ENCODE measurements at regions not wholly inside any gene's neighbourhood (a gene's known extent, or its start where the extent isn't known, plus 50 kb on each side); places are given as distances from the start of the nearest gene placed in this dataset.

DNA sequence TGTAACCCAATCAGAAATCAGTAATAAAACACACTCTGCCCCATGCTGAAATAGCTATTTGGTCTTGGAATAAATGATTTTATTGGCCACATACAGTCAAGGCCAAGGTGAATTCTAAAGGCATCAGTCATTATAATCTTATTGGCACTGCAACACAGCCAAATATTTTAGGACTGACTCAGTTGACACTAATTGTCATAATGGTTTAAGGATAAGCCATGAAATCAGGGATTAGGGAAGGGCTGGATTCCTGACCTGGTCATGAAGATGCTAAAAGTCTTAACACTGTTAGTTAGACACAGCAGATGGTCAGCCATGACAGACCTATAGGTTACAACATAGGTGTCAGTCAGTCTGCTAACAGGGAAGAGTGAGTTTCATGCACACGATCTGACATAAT is 330.3 kb upstream of the NPSR1 start:
- H3K27me3 Mint-ChIP-seq = peaks cover 2% of the 10 kb centered on the region
- H3K9me3 Mint-ChIP-seq = no peaks in the 10 kb centered on the region
- DNase-seq = no peak
- H3K36me3 Mint-ChIP-seq (ENCODE audit: low read depth) = no peaks in the 10 kb centered on the region
- CTCF ChIA-PET = no interaction called here
- H3K27ac Mint-ChIP-seq = no peak overlapping the region
- H3K4me3 Mint-ChIP-seq = no peak overlapping the region
- H3K4me1 Mint-ChIP-seq = no peaks in the 10 kb centered on the region
- POLR2A ChIA-PET = no interaction called here

DNA sequence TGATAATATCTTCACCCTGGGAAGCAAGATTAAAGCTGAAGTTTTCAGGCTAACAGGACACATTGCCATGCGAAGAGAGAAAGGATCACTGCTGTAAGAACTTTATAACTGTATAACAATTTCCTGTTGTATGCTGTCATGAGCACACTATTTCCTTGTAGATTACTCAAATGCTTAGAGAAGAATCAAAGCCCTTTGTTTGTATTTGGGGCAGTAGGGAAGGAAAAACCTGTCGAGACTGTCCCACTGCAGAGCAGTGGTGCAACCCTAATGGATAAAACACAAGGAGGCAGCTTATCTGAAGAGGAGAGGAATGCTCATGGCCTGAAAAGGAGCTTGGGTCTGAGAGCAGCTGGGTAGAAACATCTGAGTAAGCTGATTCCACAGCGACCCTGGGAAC is 327.7 kb upstream of the NPSR1 start:
- no peaks in the 10 kb centered on the region for H3K36me3 Mint-ChIP-seq (ENCODE audit: low read depth)
- H3K27me3 Mint-ChIP-seq = no peaks in the 10 kb centered on the region
- no peaks in the 10 kb centered on the region for H3K9me3 Mint-ChIP-seq
- CTCF ChIA-PET = interaction anchor here (2.3 kb wide), 1 partner anchor 10 kb away, joined by 8 read pairs; no protein-coding TSS in a partner anchor
- no peaks in the 10 kb centered on the region for H3K4me1 Mint-ChIP-seq
- DNase-seq = no peak
- no peak overlapping the region for H3K27ac Mint-ChIP-seq
- no peak overlapping the region for H3K4me3 Mint-ChIP-seq
- POLR2A ChIA-PET = no interaction called here

DNA sequence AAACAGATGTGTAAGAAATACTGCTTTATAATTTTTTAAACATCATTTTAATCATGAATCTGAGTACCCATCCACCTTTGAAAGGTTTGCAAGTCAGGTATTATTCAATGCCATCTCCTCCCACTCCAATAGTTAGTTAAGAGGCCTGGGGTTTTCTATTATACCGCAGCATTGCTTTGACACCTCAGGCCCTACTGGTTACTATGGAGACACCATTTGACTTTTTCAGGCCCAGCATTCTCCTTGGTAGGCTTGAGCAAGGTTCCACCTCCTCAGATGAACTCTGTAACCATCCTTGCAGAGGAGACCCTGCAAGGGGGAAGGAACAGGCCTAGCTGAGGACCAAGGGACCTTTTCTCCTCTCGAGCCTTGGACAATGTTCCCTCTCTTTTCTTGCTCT is 326.9 kb upstream of the NPSR1 start:
- no peaks in the 10 kb centered on the region for H3K4me1 Mint-ChIP-seq
- no peaks in the 10 kb centered on the region for H3K27me3 Mint-ChIP-seq
- CTCF ChIA-PET = interaction anchor here (2.3 kb wide), 1 partner anchor 10 kb away, joined by 8 read pairs; no protein-coding TSS in a partner anchor
- H3K27ac Mint-ChIP-seq = no peak overlapping the region
- no peak for DNase-seq
- POLR2A ChIA-PET = no interaction called here
- no peak overlapping the region for H3K4me3 Mint-ChIP-seq
- H3K36me3 Mint-ChIP-seq (ENCODE audit: low read depth) = no peaks in the 10 kb centered on the region
- H3K9me3 Mint-ChIP-seq = no peaks in the 10 kb centered on the region

DNA sequence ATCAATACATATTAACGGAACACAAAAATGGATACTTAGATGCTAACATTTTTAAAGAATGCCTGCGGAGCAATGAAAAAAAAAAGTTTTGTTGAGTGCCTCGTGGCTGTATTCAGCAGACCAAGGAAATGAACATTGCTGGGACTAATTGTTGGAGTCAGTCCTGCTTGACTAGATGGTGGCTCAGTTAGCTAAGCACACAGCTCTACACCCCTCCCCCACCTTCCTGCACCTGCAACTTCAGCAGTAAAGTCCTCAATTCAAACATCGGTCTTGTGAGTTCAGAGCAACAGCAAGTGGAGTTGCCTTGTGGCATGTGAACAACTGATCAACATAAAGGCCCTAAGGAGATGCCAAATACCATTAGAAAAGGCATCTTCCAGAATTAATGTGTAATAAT is 326.0 kb upstream of the NPSR1 start:
- Mint-ChIP-seq H3K9me3 (no peaks in the 10 kb centered on the region), H3K4me1 (no peaks in the 10 kb centered on the region), H3K27ac (no peak overlapping the region), H3K36me3 (ENCODE audit: low read depth) (no peaks in the 10 kb centered on the region), H3K27me3 (no peaks in the 10 kb centered on the region), H3K4me3 (no peak overlapping the region)
- ChIA-PET POLR2A (no interaction called here), CTCF (no interaction called here)
- no peak for DNase-seq

DNA sequence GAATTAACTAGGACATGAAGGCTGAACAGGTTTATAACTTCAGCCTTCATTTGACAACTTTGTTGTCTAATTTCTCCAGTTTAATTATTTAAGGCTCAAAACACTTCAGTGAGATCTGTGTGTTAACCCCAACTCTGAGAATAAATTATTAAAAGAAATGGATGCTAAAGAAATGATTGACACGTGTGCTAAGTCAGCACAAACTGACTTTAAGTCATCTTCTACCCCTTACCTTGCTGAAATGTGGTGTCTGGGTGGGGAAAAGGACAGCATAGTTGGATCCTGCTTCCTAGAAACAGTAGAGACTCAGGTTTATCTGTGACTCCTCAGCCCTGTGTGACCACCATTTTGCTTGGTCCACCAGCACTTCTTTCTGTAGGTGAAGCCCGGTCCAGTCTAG is 324.8 kb upstream of the NPSR1 start:
- Mint-ChIP-seq H3K4me1 (no peaks in the 10 kb centered on the region), H3K9me3 (no peaks in the 10 kb centered on the region), H3K36me3 (ENCODE audit: low read depth) (no peaks in the 10 kb centered on the region), H3K27ac (no peak overlapping the region), H3K4me3 (no peak overlapping the region), H3K27me3 (no peaks in the 10 kb centered on the region)
- ChIA-PET POLR2A (no interaction called here), CTCF (no interaction called here)
- no peak for DNase-seq

DNA sequence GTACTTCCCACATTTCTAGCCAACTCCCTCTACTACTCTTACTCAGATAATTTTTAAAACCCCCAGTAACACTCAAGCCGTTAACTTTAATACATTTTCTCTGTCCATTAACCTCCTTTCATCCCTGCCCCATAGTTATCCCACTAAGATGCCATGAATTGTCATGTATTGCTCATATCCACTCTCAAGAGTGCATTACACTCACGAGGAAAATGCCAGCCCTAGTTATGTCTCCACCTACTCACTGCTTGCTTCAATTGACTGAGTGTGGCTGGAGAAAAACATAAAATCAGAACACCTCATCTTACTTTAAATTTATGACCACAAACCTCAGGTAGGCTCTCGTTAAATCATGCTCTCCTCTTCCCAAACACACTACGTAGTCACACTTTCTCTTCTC is 324.1 kb upstream of the NPSR1 start:
- Mint-ChIP-seq H3K4me3 (no peak overlapping the region), H3K27me3 (no peaks in the 10 kb centered on the region), H3K27ac (no peak overlapping the region), H3K36me3 (ENCODE audit: low read depth) (no peaks in the 10 kb centered on the region), H3K4me1 (no peaks in the 10 kb centered on the region), H3K9me3 (no peaks in the 10 kb centered on the region)
- CTCF ChIA-PET = no interaction called here
- DNase-seq = no peak
- POLR2A ChIA-PET = no interaction called here

DNA sequence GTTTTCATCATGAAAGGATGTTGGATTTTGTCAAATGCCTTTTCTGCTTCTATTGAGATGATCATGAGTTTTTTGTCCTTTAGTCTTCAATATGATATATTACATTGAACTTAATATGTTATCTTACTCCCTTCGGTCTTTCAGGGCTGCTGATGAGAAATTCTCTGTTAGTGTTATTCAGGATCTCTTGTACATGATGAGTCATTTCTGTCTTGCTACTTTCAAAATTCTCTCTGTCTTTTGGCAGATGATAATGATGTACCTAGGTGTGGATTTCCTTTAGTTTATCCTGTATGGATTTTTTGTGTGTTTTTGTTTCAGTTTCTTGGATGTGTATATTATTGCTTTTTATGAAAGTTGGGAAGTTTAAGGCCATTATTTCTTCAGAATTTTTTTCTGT is 320.9 kb upstream of the NPSR1 start:
- no peak overlapping the region for H3K27ac Mint-ChIP-seq
- no peak for DNase-seq
- no peaks in the 10 kb centered on the region for H3K27me3 Mint-ChIP-seq
- POLR2A ChIA-PET = no interaction called here
- H3K4me3 Mint-ChIP-seq = no peak overlapping the region
- H3K36me3 Mint-ChIP-seq (ENCODE audit: low read depth) = no peaks in the 10 kb centered on the region
- no peaks in the 10 kb centered on the region for H3K4me1 Mint-ChIP-seq
- CTCF ChIA-PET = no interaction called here
- H3K9me3 Mint-ChIP-seq = no peaks in the 10 kb centered on the region

DNA sequence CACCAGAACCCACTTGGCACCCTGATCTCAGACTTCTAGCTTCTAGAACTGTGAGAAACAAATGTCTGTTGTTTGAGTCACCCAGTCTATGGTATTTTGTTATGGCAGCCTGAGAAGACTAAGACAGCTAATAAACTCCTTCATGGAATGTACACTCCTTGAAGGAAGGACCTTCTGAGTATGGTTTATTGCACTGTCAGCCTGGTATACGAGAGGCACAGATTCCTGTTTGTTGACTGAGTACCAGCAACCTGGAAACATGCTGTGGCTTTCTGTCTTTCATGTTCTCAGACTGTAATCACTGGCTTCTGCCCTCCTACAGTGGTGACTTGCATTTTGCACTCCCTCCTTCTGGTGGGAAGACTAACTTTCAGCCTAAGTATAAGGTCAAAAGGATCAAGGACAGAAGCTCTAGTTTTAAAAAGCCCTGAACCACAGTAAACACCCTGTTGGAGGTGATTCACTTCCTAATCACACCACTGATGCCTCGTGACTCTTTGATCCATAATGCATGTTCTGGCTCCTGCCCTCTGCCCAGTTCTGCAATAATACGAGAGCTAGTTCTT is 319.0 kb upstream of the NPSR1 start:
- no peaks in the 10 kb centered on the region for H3K9me3 Mint-ChIP-seq
- no peaks in the 10 kb centered on the region for H3K27me3 Mint-ChIP-seq
- POLR2A ChIA-PET = no interaction called here
- no peak overlapping the region for H3K27ac Mint-ChIP-seq
- CTCF ChIA-PET = no interaction called here
- DNase-seq = no peak
- H3K4me3 Mint-ChIP-seq = no peak overlapping the region
- no peaks in the 10 kb centered on the region for H3K4me1 Mint-ChIP-seq
- H3K36me3 Mint-ChIP-seq (ENCODE audit: low read depth) = no peaks in the 10 kb centered on the region

DNA sequence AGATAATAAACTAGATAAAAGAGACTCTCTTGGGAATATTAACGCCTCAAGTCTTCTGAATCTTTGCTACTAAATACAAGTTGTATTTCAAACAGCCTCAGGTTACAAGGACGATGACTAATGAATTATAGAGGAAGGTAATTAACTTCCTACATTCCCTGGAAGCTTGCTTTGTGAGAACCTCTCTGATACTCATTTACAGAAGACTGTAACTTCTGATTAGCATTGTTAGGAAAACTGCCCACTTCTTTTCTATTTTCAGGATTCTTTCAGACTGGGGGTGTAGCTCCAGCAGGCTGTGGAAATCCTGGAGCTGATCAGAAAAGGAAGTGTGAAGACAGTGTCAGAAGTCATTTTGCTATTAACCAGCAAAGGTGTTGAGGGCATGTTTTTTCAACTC is 316.7 kb upstream of the NPSR1 start:
- H3K36me3 Mint-ChIP-seq (ENCODE audit: low read depth) = no peaks in the 10 kb centered on the region

DNA sequence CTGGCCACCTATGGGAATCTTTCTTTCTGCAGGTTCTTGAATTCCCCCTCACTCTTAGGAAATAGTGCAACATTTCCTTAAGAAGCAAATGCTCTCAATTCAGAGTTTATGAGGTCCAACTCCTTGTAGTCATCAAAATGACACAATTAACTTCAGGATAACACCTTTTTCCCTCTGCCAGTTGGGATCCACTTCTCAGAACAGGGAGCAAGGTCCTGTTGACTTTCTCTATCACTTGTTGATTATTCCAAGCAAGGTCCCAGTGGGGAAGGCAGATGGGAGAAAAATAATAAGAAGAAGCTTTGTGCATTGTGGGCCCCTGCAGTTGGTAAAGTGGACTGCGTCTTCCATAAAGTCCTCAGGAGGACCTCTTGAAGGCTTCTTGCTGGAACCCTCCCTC is 315.6 kb upstream of the NPSR1 start:
- ChIA-PET POLR2A (no interaction called here), CTCF (interaction anchor here (0.6 kb wide), 1 partner anchor 10 kb away, joined by 5 read pairs; no protein-coding TSS in a partner anchor)
- no peaks in the 10 kb centered on the region for H3K4me1 Mint-ChIP-seq
- H3K9me3 Mint-ChIP-seq = no peaks in the 10 kb centered on the region
- DNase-seq = no peak
- H3K36me3 Mint-ChIP-seq (ENCODE audit: low read depth) = no peaks in the 10 kb centered on the region
- H3K27me3 Mint-ChIP-seq = no peaks in the 10 kb centered on the region
- no peak overlapping the region for H3K4me3 Mint-ChIP-seq
- H3K27ac Mint-ChIP-seq = no peak overlapping the region

More for the DNA sequence above, 316.7 kb upstream of the NPSR1 start:
- DNase-seq = no peak
- ChIA-PET POLR2A (no interaction called here), CTCF (no interaction called here)
- Mint-ChIP-seq H3K27ac (no peak overlapping the region), H3K27me3 (no peaks in the 10 kb centered on the region), H3K4me1 (no peaks in the 10 kb centered on the region), H3K4me3 (no peak overlapping the region), H3K9me3 (no peaks in the 10 kb centered on the region)

DNA sequence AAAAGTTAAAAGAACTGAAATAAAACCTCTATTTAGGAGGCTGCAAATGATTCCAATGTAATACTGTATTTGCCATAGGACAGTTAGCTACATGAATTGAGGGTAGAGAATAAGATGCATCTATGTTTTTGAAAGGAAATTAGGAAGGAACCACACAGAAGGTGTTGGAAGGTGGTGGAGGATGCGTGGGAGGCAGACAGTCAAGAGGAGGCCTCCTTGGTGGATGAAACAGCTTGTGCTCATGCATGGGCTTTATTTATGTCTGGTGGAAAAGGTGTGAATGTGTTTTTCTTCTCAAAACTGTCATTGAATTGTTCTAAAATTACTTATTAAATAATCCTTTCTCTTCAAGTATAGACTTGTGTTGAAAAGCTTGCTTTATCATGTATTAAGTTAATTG is 314.4 kb upstream of the NPSR1 start:
- Mint-ChIP-seq H3K27me3 (no peaks in the 10 kb centered on the region), H3K9me3 (no peaks in the 10 kb centered on the region), H3K36me3 (ENCODE audit: low read depth) (no peaks in the 10 kb centered on the region), H3K27ac (no peak overlapping the region), H3K4me3 (no peak overlapping the region), H3K4me1 (no peaks in the 10 kb centered on the region)
- POLR2A ChIA-PET = no interaction called here
- no peak for DNase-seq
- CTCF ChIA-PET = no interaction called here

DNA sequence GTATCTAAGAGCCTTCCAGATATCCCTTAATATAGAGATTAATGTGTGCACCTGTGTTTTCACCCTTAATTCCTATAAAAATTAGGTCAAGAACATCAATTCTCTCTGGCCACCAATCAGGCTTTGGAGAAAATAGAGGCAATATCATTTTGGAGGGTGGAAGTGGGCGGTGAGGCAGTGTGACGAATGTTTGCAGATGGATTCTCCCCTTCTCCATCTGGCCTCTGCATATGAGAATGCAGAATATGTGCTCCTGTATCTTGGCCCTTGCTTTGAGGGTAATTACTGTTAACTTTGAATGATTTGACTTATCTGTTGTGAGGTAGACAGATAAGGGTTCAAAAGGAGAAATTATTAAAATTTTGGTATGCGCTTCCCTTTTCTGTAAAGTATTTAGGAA is 304.0 kb upstream of the NPSR1 start:
- no peaks in the 10 kb centered on the region for H3K36me3 Mint-ChIP-seq (ENCODE audit: low read depth)
- no peaks in the 10 kb centered on the region for H3K4me1 Mint-ChIP-seq
- ChIA-PET POLR2A (no interaction called here), CTCF (no interaction called here)
- H3K27ac Mint-ChIP-seq = no peak overlapping the region
- no peaks in the 10 kb centered on the region for H3K27me3 Mint-ChIP-seq
- H3K9me3 Mint-ChIP-seq = no peaks in the 10 kb centered on the region
- no peak for DNase-seq
- H3K4me3 Mint-ChIP-seq = no peak overlapping the region

DNA sequence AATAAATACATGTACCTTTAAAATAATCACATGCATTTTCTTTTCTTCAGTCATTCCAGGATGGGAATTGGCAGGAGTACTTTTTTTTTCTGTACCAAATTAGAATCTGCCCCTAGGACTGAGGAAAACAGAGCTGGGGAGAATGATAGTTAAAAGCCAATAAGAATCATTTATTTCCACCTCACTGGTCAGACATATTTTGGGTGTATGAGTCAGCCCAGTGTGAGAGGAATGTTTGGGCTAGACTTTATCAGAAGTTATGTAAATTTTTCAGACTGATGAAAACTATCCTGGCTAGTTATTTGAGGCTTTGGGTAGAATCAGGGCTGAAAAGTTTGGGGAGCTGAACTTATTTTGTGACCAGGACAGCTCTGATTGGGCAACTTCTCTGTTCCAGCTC is 303.1 kb upstream of the NPSR1 start:
- no peaks in the 10 kb centered on the region for H3K9me3 Mint-ChIP-seq
- no peaks in the 10 kb centered on the region for H3K4me1 Mint-ChIP-seq
- H3K27ac Mint-ChIP-seq = no peak overlapping the region
- CTCF ChIA-PET = no interaction called here
- POLR2A ChIA-PET = no interaction called here
- no peaks in the 10 kb centered on the region for H3K36me3 Mint-ChIP-seq (ENCODE audit: low read depth)
- DNase-seq = no peak
- no peak overlapping the region for H3K4me3 Mint-ChIP-seq
- no peaks in the 10 kb centered on the region for H3K27me3 Mint-ChIP-seq

DNA sequence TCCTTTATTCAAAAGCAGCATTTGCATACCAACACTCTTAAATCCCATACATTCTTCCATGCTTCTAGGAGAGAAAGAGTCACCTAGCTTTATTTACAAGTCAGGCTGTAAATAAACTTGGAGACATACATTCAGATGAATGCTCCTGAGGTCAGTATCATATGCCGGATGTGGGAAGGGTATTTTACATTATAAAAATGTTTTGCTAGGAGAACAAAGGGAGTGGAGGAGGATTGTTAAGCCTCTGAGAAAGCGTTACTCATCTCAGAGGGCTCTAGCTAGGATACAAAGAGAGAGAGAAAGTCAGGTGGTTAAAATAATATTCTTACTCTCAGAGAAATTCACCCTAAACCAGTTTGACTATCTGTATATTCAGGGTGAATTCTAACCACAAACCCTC is 300.9 kb upstream of the NPSR1 start:
- no peak for DNase-seq
- no peak overlapping the region for H3K4me3 Mint-ChIP-seq
- ChIA-PET CTCF (no interaction called here), POLR2A (no interaction called here)
- H3K27ac Mint-ChIP-seq = no peak overlapping the region
- no peaks in the 10 kb centered on the region for H3K36me3 Mint-ChIP-seq (ENCODE audit: low read depth)
- no peaks in the 10 kb centered on the region for H3K4me1 Mint-ChIP-seq
- H3K27me3 Mint-ChIP-seq = no peaks in the 10 kb centered on the region
- H3K9me3 Mint-ChIP-seq = no peaks in the 10 kb centered on the region

DNA sequence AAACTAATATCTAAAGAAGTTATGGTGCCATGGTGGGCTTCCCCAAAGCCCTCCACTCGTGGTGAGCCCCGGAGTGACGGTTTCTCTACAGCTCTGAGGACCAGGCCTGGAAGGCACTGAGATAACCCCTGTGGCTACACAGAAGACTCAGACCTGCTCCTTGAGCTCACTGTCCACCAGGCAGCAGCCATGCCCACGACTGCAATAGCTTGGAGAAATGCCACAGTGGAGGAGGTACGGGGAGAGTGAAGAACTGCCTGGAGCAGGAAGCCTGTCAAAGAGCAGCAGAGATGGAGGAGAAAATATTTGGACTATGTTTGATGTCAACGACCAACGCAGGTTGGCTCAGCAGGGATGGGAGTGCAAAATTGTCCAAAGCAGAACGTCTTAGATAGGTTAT is 300.1 kb upstream of the NPSR1 start:
- Mint-ChIP-seq H3K27ac (no peak overlapping the region), H3K4me3 (no peak overlapping the region), H3K9me3 (no peaks in the 10 kb centered on the region), H3K4me1 (no peaks in the 10 kb centered on the region), H3K36me3 (ENCODE audit: low read depth) (no peaks in the 10 kb centered on the region), H3K27me3 (no peaks in the 10 kb centered on the region)
- ChIA-PET CTCF (no interaction called here), POLR2A (no interaction called here)
- DNase-seq = no peak
